Smooth muscle cell (in vitro differentiated cells): ENCODE measurements at regions not wholly inside any gene's neighbourhood (a gene's known extent, or its start where the extent isn't known, plus 50 kb on each side); places are given as distances from the start of the nearest gene placed in this dataset.
"Not testable (repeated sequence)": the region's sequence is repeated elsewhere in the genome, so short reads cannot be mapped to it uniquely, and the experiment has no call there.

ENCODE experiments used
- DNase-seq: peaks from one replicate; lab custom pipeline; 2025; ENCODE audit not compliant: unreplicated experiment; lab: John Stamatoyannopoulos, UW
- H2AFZ ChIP-seq: fragments of 200-600 bp; sonication (generic); 2 replicates; pipeline ENCODE4 v1.6.0; 2016; ENCODE audit warnings: antibody characterized with exemption, low read depth, mild to moderate bottlenecking
- H3F3A ChIP-seq: fragments of 200-600 bp; sonication (generic); 2 replicates; pipeline ENCODE4 v1.6.0; 2017; ENCODE audit warnings: antibody characterized with exemption, low read depth
- H3K27ac ChIP-seq: fragments of 200-600 bp; sonication (generic); 2 replicates; pipeline ENCODE4 v1.5.1; 2016; ENCODE audit warnings: low read depth, mild to moderate bottlenecking
- H3K27me3 ChIP-seq: fragments of 200-600 bp; sonication (generic); 2 replicates; pipeline ENCODE4 v1.6.1; 2016; ENCODE audit warnings: low read depth, mild to moderate bottlenecking
- H3K36me3 ChIP-seq: fragments of 200-600 bp; sonication (generic); 2 replicates; pipeline ENCODE4 v1.5.1; 2016; ENCODE audit warnings: low read depth
- H3K4me1 ChIP-seq: fragments of 200-600 bp; sonication (generic); 2 replicates; pipeline ENCODE4 v1.5.1; 2016; ENCODE audit warnings: low read depth
- H3K4me2 ChIP-seq: fragments of 200-600 bp; sonication (generic); 2 replicates; pipeline ENCODE4 v1.6.0; 2016; ENCODE audit warnings: mild to moderate bottlenecking
- H3K4me3 ChIP-seq: fragments of 200-600 bp; sonication (generic); 2 replicates; pipeline ENCODE4 v1.5.1; 2016; ENCODE audit warnings: mild to moderate bottlenecking
- H3K79me2 ChIP-seq: fragments of 200-600 bp; sonication (generic); 2 replicates; pipeline ENCODE4 v1.6.0; 2016; ENCODE audit warnings: low read depth, mild to moderate bottlenecking
- H3K9ac ChIP-seq: fragments of 200-600 bp; sonication (generic); 2 replicates; pipeline ENCODE4 v1.6.0; 2016; ENCODE audit warnings: low read depth
- H3K9me3 ChIP-seq: fragments of 200-600 bp; sonication (generic); replicated peaks from 2 replicates; pipeline ENCODE4 v1.5.1; 2016; ENCODE audit warnings: low read depth
- H4K20me1 ChIP-seq: fragments of 200-600 bp; sonication (generic); 2 replicates; pipeline ENCODE4 v1.6.0; 2016; ENCODE audit warnings: low read depth
- WGBS: methylation state at CpG from one replicate; pipeline ENCODE4 v1.1.7; 2016; ENCODE audit warnings: low lambda C conversion rate; 5-methylcytosine and 5-hydroxymethylcytosine counted together

DNA sequence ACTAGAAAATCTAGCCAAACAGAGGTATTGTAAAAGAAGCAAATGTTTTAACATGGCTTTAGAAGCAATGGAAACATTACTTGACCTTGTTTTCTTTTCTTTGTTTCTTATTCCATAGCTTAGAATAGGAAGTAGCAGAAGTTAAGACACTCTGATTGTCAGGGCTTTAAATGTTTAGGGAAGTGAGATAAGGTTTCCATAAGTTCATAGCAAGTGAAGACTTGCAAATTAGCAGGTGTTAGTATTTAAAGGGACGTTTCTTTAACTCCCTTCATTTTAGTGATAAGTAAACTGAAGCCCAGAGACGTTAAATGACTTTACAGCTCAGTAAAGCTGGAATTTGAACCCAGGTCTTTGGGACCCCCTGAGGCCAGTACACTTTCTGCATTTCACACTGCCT is 338.7 kb upstream of the NOTCH2NLA start:
- not testable (repeated sequence) for DNase-seq, H3K4me2 ChIP-seq, H4K20me1 ChIP-seq, H3K9ac ChIP-seq, H2AFZ ChIP-seq, H3K9me3 ChIP-seq, H3K4me1 ChIP-seq, H3K27ac ChIP-seq, H3K79me2 ChIP-seq, H3K27me3 ChIP-seq, H3F3A ChIP-seq, H3K4me3 ChIP-seq, H3K36me3 ChIP-seq
- WGBS, result no CpG with 5 or more reads among the region's 2 CpGs

DNA sequence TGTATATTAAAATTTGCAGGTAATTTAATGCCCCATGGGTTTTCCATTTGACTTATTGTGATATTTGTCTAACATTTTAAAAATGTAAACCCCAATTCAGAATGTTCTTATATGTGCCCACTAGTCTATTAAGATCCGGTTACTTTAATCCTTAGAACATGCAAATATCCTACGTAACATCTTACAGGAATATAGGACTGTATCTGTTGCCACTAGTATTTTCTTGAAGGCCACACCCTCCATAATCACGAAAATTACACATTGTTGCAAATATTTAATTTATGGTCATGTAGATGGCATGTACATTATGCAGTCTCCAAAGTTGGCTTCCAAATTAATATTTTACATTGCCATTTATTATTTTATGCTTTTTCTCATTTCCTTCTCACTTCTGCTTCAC is 329.2 kb upstream of the NOTCH2NLA start:
- H4K20me1 ChIP-seq, result not testable (repeated sequence)
- WGBS, result 80% methylated on average over 3 of the region's 3 CpGs

DNA sequence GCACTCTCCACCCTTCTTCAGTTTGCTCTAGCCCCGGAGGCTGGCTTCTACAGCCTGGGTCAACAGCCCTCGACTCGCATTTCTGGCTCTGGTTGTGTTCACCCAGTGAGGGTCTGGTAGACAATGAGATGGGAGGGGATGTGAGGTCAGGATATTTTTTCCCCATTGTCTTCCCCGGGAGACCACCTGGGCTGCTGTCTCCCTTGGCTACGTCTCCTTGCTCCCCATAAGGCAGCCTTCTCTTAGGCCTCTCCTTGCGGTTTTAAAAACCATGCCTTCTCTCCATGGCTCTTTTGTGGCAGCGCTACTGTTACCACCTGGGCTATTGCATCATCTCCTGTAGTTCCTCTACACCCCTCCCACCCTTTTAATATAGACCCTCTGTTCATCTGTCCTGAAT is 327.6 kb upstream of the NOTCH2NLA start:
- not testable (repeated sequence) for H3K36me3 ChIP-seq, H3K9ac ChIP-seq, H3K79me2 ChIP-seq, H3K4me2 ChIP-seq, H2AFZ ChIP-seq, H3K9me3 ChIP-seq, H3K4me3 ChIP-seq, DNase-seq, H3K27ac ChIP-seq, H4K20me1 ChIP-seq, H3K4me1 ChIP-seq, H3K27me3 ChIP-seq, H3F3A ChIP-seq
- 69% methylated on average over 3 of the region's 7 CpGs for WGBS

More for the DNA sequence above, 329.2 kb upstream of the NOTCH2NLA start:
- H2AFZ ChIP-seq, H3K27ac ChIP-seq, DNase-seq, H3K4me2 ChIP-seq, H3K79me2 ChIP-seq, H3K9me3 ChIP-seq, H3F3A ChIP-seq, H3K4me1 ChIP-seq, H3K36me3 ChIP-seq, H3K9ac ChIP-seq, H3K27me3 ChIP-seq, H3K4me3 ChIP-seq: not testable (repeated sequence)

DNA sequence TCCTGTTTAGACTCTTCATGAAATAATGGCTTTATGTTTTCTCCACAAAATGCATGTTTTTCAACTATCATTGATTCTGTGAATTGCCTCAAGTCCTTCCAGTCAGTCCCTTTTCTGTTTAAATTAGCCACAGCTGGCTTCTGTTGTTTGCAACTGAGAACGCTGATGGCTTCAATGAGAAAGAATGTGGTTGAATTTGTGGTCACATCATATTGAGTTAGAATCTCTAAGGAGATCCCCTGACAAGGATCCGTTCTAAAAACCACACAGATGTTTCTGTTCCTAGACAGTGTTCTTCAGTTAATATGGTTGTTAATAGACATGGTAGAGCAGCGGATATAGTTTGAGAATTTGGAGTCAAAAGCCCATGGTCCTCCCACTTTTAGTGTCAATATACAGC is 323.6 kb upstream of the NOTCH2NLA start:
- H3K79me2 ChIP-seq, H3K4me1 ChIP-seq: not testable (repeated sequence)

DNA sequence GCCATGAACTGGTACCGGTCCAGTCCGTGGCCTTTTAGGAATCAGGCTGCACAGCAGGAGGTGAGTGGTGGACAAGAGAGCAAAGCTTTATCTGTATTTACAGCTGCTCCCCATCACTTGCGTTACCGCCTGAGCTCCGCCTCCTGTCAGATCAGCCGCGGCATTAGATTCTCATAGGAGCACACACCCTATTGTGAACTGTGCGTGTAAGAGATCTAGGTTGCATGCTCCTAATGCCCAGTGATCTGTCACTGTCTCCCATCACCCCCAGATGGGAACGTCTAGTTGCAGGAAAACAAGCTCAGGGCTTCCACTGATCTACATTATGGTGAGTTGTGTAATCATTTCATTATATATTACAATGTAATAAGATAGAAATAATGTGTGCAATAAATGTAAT is 319.9 kb upstream of the NOTCH2NLA start:
- H4K20me1 ChIP-seq, H3K36me3 ChIP-seq, H3K9ac ChIP-seq, H2AFZ ChIP-seq, H3K4me3 ChIP-seq, H3K4me2 ChIP-seq, H3K9me3 ChIP-seq, H3K79me2 ChIP-seq, DNase-seq, H3F3A ChIP-seq, H3K27me3 ChIP-seq, H3K4me1 ChIP-seq, H3K27ac ChIP-seq: not testable (repeated sequence)
- whole genome bisulfite sequencing, result 96% methylated on average over 8 of the region's 9 CpGs

More for the DNA sequence above, 323.6 kb upstream of the NOTCH2NLA start:
- H3K4me3 ChIP-seq, H3K4me2 ChIP-seq, H4K20me1 ChIP-seq, H3K27me3 ChIP-seq, H3K27ac ChIP-seq, H3F3A ChIP-seq, H3K9me3 ChIP-seq, DNase-seq, H3K9ac ChIP-seq, H2AFZ ChIP-seq, H3K36me3 ChIP-seq: not testable (repeated sequence)
- WGBS, result 69% methylated on average over 3 of the region's 3 CpGs

DNA sequence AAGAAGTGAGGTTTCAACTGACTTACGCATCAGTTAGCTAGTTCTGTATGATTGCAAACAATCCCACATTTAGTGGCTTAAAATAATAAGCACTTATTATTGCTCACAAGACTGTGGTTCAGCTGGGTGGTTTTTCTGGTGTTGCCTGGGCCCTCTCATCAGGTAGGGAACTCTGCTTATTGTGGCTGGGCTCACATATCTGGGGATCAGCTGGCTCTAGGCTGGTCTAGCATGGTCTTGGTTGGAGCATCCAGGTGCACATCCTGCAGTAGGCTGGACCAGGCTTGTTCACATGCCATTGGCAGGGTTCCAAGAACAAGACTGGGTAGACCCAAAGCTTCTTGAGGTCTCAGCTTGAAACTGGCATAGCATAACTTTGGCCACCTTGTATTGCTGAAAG is 317.4 kb upstream of the NOTCH2NLA start:
- 90% methylated on average over 1 of the region's 1 CpG for WGBS
- not testable (repeated sequence) for H3F3A ChIP-seq

DNA sequence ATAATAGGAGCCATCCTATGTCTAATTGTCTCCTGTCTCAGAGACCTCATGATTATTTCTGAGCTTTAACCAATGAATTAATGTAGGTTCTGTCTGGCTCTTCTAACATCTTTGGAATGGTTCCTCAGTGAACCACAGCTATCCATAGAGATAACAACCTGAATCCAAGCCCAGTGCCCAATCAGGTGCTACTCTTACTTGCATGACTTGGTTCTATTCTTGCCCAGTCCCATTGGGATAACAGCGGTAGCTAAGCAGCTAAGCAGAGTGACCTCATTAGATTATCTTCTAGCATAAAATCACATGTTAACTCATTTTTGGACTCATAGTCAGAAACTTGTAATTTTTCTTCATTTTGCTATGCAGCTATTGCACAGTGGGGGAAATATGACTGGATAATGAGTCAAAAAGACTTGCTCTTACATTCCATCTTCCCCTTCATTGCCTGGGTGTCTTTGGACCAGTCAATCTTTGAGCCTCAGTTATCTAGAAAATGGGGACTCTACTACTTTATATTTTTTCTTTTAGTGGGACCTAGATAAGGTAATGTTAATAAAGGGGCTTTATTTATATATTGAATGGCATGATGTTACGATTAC is 309.1 kb upstream of the NOTCH2NLA start:
- not testable (repeated sequence) for H4K20me1 ChIP-seq, H3K4me3 ChIP-seq, H3F3A ChIP-seq, DNase-seq, H3K4me1 ChIP-seq, H3K4me2 ChIP-seq, H3K27ac ChIP-seq, H3K9ac ChIP-seq, H3K9me3 ChIP-seq, H2AFZ ChIP-seq, H3K36me3 ChIP-seq, H3K79me2 ChIP-seq, H3K27me3 ChIP-seq
- 93% methylated on average over 1 of the region's 2 CpGs for WGBS

More for the DNA sequence above, 317.4 kb upstream of the NOTCH2NLA start:
- not testable (repeated sequence) for DNase-seq, H3K36me3 ChIP-seq, H3K27me3 ChIP-seq, H3K27ac ChIP-seq, H3K4me2 ChIP-seq, H3K9ac ChIP-seq, H3K4me3 ChIP-seq, H2AFZ ChIP-seq, H4K20me1 ChIP-seq, H3K4me1 ChIP-seq, H3K79me2 ChIP-seq, H3K9me3 ChIP-seq

DNA sequence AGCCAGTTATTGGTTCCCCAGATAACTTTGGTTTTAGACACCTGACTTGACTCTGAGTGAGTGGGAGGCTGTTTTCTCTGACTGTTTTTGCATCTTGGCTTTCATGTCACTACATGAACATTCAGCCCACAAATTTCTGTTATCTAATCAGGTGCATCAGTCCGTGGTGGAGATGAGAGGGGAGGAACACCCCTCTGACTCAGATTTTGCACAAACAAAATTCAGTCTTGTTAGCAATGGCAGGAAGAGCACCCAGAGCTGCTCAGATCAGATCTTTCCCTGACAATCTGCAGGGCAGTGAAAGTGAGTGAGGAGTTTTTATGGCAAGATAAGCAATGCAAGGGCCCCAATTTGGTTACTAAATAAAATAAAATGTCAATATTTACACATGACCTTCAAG is 307.2 kb upstream of the NOTCH2NLA start:
- WGBS, result no CpG with 5 or more reads among the region's 1 CpG
- H3K4me3 ChIP-seq, H2AFZ ChIP-seq, DNase-seq, H3K36me3 ChIP-seq, H3K4me2 ChIP-seq, H3F3A ChIP-seq, H3K79me2 ChIP-seq, H3K9me3 ChIP-seq, H3K27me3 ChIP-seq, H4K20me1 ChIP-seq, H3K27ac ChIP-seq, H3K4me1 ChIP-seq, H3K9ac ChIP-seq: not testable (repeated sequence)

DNA sequence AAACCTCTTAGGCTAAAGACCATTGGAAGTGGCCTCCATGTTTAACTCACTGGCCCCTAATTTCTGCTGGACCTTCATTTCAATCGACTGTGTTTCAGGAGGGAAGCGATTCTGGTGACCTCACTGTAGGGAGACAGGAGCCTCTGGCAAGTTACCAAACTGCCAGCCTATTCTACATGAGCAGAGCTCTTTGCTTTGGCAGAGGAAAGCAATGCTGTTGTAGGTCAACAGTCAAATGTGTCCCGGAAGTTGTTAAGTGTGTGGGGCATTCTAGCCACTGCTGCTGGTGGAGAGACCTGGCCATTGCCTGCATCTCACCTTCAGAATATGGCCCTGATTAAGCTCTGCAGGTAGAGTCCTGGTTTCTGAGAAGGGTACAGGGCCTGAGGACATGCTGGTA is 306.8 kb upstream of the NOTCH2NLA start:
- H4K20me1 ChIP-seq, H3K9me3 ChIP-seq, H3K27ac ChIP-seq, H3K36me3 ChIP-seq, H3K27me3 ChIP-seq, H3F3A ChIP-seq, H3K79me2 ChIP-seq, DNase-seq, H2AFZ ChIP-seq, H3K4me3 ChIP-seq, H3K9ac ChIP-seq, H3K4me2 ChIP-seq, H3K4me1 ChIP-seq: not testable (repeated sequence)
- WGBS, result no CpG with 5 or more reads among the region's 3 CpGs
